ENCODE measurements at regions not wholly inside any gene's neighbourhood (a gene's known extent, or its start where the extent isn't known, plus 50 kb on each side); places are given as distances from the start of the nearest gene placed in this dataset.

GRCh38 chr16:76900285-76901263 is 290.4 kb upstream of the MON1B start:
- Histone ChIP-seq H3K4me1 (ENCODE audit: control insufficient read depth, insufficient read depth, low read length, unreplicated experiment) (no peaks in the 10 kb centered on the region), H3K36me3 (ENCODE audit: insufficient read depth, low read length) (no peaks in the 10 kb centered on the region), H3K79me2 (ENCODE audit: control insufficient read depth, insufficient read depth, low read length, unreplicated experiment) (no peaks in the 10 kb centered on the region), H3K27ac (ENCODE audit: low read depth, low read length) (no peak overlapping the region), H3K27me3 (ENCODE audit: insufficient read depth, low read length) (peaks cover 3% of the 10 kb centered on the region; the same call in 1 of the 2 replicates), H2AFZ (ENCODE audit: low read length, unreplicated experiment) (no peak overlapping the region), H3K4me3 (ENCODE audit: low read depth, low read length) (no peak overlapping the region)

DNA sequence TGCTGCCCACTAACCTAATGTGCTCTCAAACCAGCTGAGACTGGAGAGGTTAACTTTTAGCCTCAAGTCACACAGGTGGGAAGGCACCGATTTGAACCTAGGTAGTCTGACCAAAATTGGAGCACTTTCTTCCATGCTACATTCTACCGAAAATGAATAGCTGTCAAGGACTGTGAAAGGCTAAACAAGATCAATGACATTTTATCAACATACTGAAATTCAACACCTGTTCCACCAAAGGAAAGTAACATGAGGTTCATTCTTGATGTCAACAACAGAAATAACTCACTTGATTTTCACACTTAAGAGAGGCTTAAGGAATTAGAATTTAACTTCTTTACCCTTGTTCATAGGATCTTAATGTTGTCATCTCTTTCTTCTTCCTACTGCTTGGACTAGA is 284.4 kb upstream of the MON1B start:
- Histone ChIP-seq H3K27me3 (ENCODE audit: insufficient read depth, low read length) (no peaks in the 10 kb centered on the region; the same call in 1 of the 2 replicates), H3K36me3 (ENCODE audit: insufficient read depth, low read length) (no peaks in the 10 kb centered on the region), H3K4me1 (ENCODE audit: control insufficient read depth, insufficient read depth, low read length, unreplicated experiment) (peaks cover 1% of the 10 kb centered on the region), H3K27ac (ENCODE audit: low read depth, low read length) (no peak overlapping the region), H3K4me3 (ENCODE audit: low read depth, low read length) (no peak overlapping the region), H3K79me2 (ENCODE audit: control insufficient read depth, insufficient read depth, low read length, unreplicated experiment) (no peaks in the 10 kb centered on the region), H2AFZ (ENCODE audit: low read length, unreplicated experiment) (no peak overlapping the region)

DNA sequence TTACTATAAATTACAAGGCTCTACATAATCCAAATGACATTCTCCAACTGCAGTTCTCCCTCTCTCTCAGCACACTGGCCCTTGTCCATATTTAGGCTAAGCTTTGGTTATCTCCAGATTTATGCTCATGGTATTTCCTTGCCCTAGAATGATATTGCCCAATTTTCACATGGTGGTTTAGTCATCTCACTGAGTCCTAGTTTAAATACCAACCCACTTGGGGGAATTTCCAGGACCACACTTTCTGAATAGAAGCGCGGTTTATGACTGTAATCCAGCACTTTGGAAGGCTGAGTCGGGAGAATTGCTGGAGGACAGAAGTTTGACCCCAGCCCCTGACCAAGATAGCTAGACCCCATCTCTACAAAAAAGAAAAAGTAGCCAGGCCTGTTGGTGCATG is 280.1 kb upstream of the MON1B start:
- no peak overlapping the region for H3K27ac ChIP-seq (ENCODE audit: low read depth, low read length)
- H3K27me3 ChIP-seq (ENCODE audit: insufficient read depth, low read length) = no peaks in the 10 kb centered on the region; the same call in 1 of the 2 replicates
- H3K4me1 ChIP-seq (ENCODE audit: control insufficient read depth, insufficient read depth, low read length, unreplicated experiment) = peaks cover 3% of the 10 kb centered on the region
- no peak overlapping the region for H3K4me3 ChIP-seq (ENCODE audit: low read depth, low read length)
- no peak overlapping the region for H2AFZ ChIP-seq (ENCODE audit: low read length, unreplicated experiment)
- H3K36me3 ChIP-seq (ENCODE audit: insufficient read depth, low read length) = no peaks in the 10 kb centered on the region
- H3K79me2 ChIP-seq (ENCODE audit: control insufficient read depth, insufficient read depth, low read length, unreplicated experiment) = no peaks in the 10 kb centered on the region

- Histone ChIP-seq H3K27ac (ENCODE audit: low read depth, low read length) (no peak overlapping the region), H3K79me2 (ENCODE audit: control insufficient read depth, insufficient read depth, low read length, unreplicated experiment) (no peaks in the 10 kb centered on the region), H3K4me1 (ENCODE audit: control insufficient read depth, insufficient read depth, low read length, unreplicated experiment) (peaks cover 3% of the 10 kb centered on the region)
These were observed 277.9 kb upstream of the MON1B start for GRCh38 chr16:76913046-76913445.

GRCh38 chr16:76926042-76926441 is 264.9 kb upstream of the MON1B start:
- H3K4me1 ChIP-seq (ENCODE audit: control insufficient read depth, insufficient read depth, low read length, unreplicated experiment) = peaks cover 3% of the 10 kb centered on the region
- H3K36me3 ChIP-seq (ENCODE audit: insufficient read depth, low read length) = no peaks in the 10 kb centered on the region
- no peaks in the 10 kb centered on the region for H3K79me2 ChIP-seq (ENCODE audit: control insufficient read depth, insufficient read depth, low read length, unreplicated experiment)
- H3K27me3 ChIP-seq (ENCODE audit: insufficient read depth, low read length) = no peaks in the 10 kb centered on the region
- no peak overlapping the region for H3K4me3 ChIP-seq (ENCODE audit: low read depth, low read length)
- no peak overlapping the region for H3K27ac ChIP-seq (ENCODE audit: low read depth, low read length)
- H2AFZ ChIP-seq (ENCODE audit: low read length, unreplicated experiment) = no peak overlapping the region

More at GRCh38 chr16:76913046-76913445, 277.9 kb upstream of the MON1B start:
- H3K27me3 ChIP-seq (ENCODE audit: insufficient read depth, low read length) = no peaks in the 10 kb centered on the region
- H3K4me3 ChIP-seq (ENCODE audit: low read depth, low read length) = no peak overlapping the region
- no peaks in the 10 kb centered on the region for H3K36me3 ChIP-seq (ENCODE audit: insufficient read depth, low read length)
- H2AFZ ChIP-seq (ENCODE audit: low read length, unreplicated experiment) = no peak overlapping the region

DNA sequence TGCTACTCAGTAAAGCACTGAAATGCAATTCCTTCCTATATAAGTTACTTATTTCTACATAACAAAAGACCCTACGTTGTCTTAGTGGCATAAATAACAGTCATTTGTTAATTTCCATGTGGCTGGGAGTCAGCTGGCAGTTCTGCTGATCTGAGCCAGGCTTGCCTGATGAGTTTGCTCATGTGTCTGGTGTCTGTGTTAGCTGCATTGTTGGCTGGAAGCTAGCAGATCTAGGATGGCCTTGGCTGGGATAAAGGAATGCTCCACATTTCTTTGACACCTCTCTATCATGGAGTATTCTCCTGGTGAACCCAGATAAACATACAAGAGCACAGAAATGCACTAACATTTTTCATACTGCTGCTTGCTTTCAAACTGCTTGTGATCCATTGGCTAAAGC is 264.4 kb upstream of the MON1B start:
- no peaks in the 10 kb centered on the region for H3K79me2 ChIP-seq (ENCODE audit: control insufficient read depth, insufficient read depth, low read length, unreplicated experiment)
- H3K36me3 ChIP-seq (ENCODE audit: insufficient read depth, low read length) = no peaks in the 10 kb centered on the region
- no peak overlapping the region for H3K4me3 ChIP-seq (ENCODE audit: low read depth, low read length)
- no peaks in the 10 kb centered on the region for H3K27me3 ChIP-seq (ENCODE audit: insufficient read depth, low read length)
- peaks cover 7% of the 10 kb centered on the region for H3K4me1 ChIP-seq (ENCODE audit: control insufficient read depth, insufficient read depth, low read length, unreplicated experiment)
- no peak overlapping the region for H3K27ac ChIP-seq (ENCODE audit: low read depth, low read length)
- no peak overlapping the region for H2AFZ ChIP-seq (ENCODE audit: low read length, unreplicated experiment)

DNA sequence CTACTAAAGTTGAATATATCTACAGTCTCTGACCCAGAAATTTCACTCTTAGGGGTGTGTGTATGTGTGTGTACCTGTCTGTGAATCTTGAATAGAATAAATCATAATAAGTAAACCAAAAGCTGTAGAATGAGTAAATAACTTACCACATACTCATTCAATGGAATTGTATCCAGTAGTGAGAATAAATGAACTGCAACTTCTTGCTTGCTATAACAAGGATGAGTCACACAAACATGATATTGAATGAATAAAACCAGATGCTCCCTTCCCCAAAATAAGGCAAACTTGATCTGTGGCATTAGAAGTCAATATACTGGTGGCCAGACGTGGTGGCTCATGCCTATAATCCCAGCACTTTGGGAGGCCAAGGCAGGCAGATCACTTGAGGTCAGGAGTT is 259.8 kb upstream of the MON1B start:
- Histone ChIP-seq H3K4me1 (ENCODE audit: control insufficient read depth, insufficient read depth, low read length, unreplicated experiment) (peaks cover 14% of the 10 kb centered on the region), H3K36me3 (ENCODE audit: insufficient read depth, low read length) (no peaks in the 10 kb centered on the region), H3K27ac (ENCODE audit: low read depth, low read length) (no peak overlapping the region), H2AFZ (ENCODE audit: low read length, unreplicated experiment) (no peak overlapping the region), H3K27me3 (ENCODE audit: insufficient read depth, low read length) (no peaks in the 10 kb centered on the region), H3K79me2 (ENCODE audit: control insufficient read depth, insufficient read depth, low read length, unreplicated experiment) (no peaks in the 10 kb centered on the region), H3K4me3 (ENCODE audit: low read depth, low read length) (no peak overlapping the region)

DNA sequence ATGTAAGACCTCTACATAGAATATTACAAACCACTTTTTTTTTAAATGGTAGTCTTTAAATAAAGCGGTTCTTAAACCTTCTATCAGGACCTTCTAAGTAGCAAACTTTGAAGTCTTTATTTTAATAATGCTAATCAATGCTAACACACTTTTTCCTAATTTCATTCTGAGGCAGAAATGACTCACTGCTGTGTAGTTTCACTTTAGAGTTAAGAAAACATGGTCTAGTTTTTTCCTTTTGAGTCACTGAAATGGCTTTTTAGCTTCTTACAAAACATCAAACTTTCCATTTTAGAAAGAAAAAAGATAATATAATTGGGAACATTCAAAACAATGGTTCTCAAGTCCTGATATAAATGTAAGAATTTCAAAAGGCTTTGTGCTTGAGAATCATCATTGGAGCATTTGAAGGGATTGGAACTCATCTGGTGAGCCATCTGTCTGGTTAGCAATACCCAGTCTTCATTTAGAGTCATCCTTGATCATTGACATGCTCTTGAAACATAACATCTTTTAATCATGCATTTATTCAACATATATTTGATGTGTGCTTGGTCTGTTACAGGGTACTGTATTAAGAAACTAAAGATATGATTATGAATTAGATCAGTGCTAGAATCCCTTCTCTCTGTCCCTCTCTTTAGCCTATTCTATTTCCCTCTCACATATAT is 258.3 kb upstream of the MON1B start:
- no peaks in the 10 kb centered on the region for H3K36me3 ChIP-seq (ENCODE audit: insufficient read depth, low read length)
- H3K4me1 ChIP-seq (ENCODE audit: control insufficient read depth, insufficient read depth, low read length, unreplicated experiment) = peaks cover 14% of the 10 kb centered on the region
- peak overlapping the region; percentile 86 for H3K27ac ChIP-seq (ENCODE audit: low read depth, low read length)
- peak overlapping the region; percentile 52 for H3K4me3 ChIP-seq (ENCODE audit: low read depth, low read length)
- no peaks in the 10 kb centered on the region for H3K27me3 ChIP-seq (ENCODE audit: insufficient read depth, low read length)
- H2AFZ ChIP-seq (ENCODE audit: low read length, unreplicated experiment) = peak overlapping the region; percentile 93
- H3K79me2 ChIP-seq (ENCODE audit: control insufficient read depth, insufficient read depth, low read length, unreplicated experiment) = no peaks in the 10 kb centered on the region

DNA sequence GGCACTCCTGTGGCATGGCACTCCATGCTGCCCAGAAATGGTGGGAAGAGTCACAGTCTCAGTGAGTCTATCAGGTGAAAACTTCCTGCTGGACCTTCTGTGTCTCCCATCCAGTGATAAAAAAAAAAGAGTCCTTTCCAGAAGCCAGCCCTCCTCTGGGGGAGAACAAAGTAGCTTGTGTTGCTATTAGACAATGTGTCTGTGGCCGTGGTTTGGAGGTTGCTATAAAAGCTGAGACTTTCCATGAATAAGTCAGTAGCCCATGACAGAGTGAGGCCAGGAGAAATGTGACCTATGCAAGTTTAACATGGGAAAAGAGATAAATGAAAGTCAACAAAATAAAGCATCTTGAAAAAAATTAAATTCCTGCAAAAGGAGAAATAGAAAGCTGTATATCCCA is 250.7 kb upstream of the MON1B start:
- H3K79me2 ChIP-seq (ENCODE audit: control insufficient read depth, insufficient read depth, low read length, unreplicated experiment) = no peaks in the 10 kb centered on the region

DNA sequence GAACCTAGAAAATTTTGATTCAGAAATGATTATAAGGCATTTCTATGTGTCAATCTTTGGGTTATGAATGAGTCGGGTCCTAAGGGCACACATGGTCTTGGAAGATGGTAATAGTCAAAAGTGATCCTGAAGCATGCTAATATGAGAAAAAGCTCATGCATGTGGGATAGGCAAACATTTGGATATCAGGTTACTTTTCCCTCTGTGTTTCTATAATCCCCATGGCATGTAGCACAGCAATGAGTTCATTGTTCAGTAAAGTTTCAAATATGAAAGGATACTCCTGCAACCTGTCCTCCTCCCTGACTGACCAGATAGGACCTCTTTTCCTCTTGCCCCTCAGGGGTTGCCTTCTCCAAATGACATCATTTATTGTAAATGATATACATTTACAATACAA is 249.9 kb upstream of the MON1B start:
- no peak overlapping the region for H3K4me3 ChIP-seq (ENCODE audit: low read depth, low read length)
- no peak overlapping the region for H2AFZ ChIP-seq (ENCODE audit: low read length, unreplicated experiment)
- H3K79me2 ChIP-seq (ENCODE audit: control insufficient read depth, insufficient read depth, low read length, unreplicated experiment) = no peaks in the 10 kb centered on the region
- H3K27me3 ChIP-seq (ENCODE audit: insufficient read depth, low read length) = no peaks in the 10 kb centered on the region
- no peak overlapping the region for H3K27ac ChIP-seq (ENCODE audit: low read depth, low read length)
- no peaks in the 10 kb centered on the region for H3K36me3 ChIP-seq (ENCODE audit: insufficient read depth, low read length)
- peaks cover 14% of the 10 kb centered on the region for H3K4me1 ChIP-seq (ENCODE audit: control insufficient read depth, insufficient read depth, low read length, unreplicated experiment)

More for the DNA sequence above, 250.7 kb upstream of the MON1B start:
- Histone ChIP-seq H3K27me3 (ENCODE audit: insufficient read depth, low read length) (no peaks in the 10 kb centered on the region), H2AFZ (ENCODE audit: low read length, unreplicated experiment) (no peak overlapping the region), H3K36me3 (ENCODE audit: insufficient read depth, low read length) (no peaks in the 10 kb centered on the region), H3K4me1 (ENCODE audit: control insufficient read depth, insufficient read depth, low read length, unreplicated experiment) (peaks cover 12% of the 10 kb centered on the region), H3K4me3 (ENCODE audit: low read depth, low read length) (no peak overlapping the region), H3K27ac (ENCODE audit: low read depth, low read length) (no peak overlapping the region)

Data from ACC112 (cell line).